Sigmoid colon (tissue), 4 donors: ENCODE measurements at regions not wholly inside any gene's neighbourhood (a gene's known extent, or its start where the extent isn't known, plus 50 kb on each side); places are given as distances from the start of the nearest gene placed in this dataset.

Experiments used
- CTCF ChIP-seq, 4 experiments: fragments of 450-650 bp in 3 of 4; fragments of 200-600 bp in 1 of 4; IDR thresholded peaks; one replicate each; pipeline ENCODE4 v1.5.1; 2016 to 2019; ENCODE audit warnings: antibody characterized with exemption in 4 of 4, mild to moderate bottlenecking in 3 of 4, moderate library complexity in 2 of 4
- EP300 ChIP-seq, 4 donors: sonication (generic); formaldehyde crosslinking; IDR thresholded peaks; one replicate each; pipeline ENCODE4 v1.6.1; 2017; ENCODE audit warnings: antibody characterized with exemption in 4 of 4
- POLR2A ChIP-seq, 2 donors: fragments of 450-650 bp; IDR thresholded peaks; one replicate each; pipeline ENCODE4 v1.6.1; 2016; ENCODE audit warnings: antibody characterized with exemption in 2 of 2, mild to moderate bottlenecking in 2 of 2, moderate library complexity in 2 of 2
- POLR2AphosphoS5 ChIP-seq, 4 donors: sonication (generic); formaldehyde crosslinking; IDR thresholded peaks; one replicate each; pipeline ENCODE4 v1.6.1; 2017; ENCODE audit warnings: antibody characterized with exemption in 4 of 4

- TF ChIP-seq CTCF (IDR thresholded peaks at IDR 0.05) (no peak), EP300 (IDR thresholded peaks at IDR 0.05) (no peak), POLR2A (IDR thresholded peaks at IDR 0.05) (no peak), POLR2AphosphoS5 (IDR thresholded peaks at IDR 0.05) (no peak)
Measured at GRCh38 chr7:46286957-46287356, 365.9 kb upstream of the IGFBP3 start.
